Stimulated activated memory B cell treated with anti-CD40 and anti-IgM and Interleukin-4, amounts not matched to agents 10 μg/mL and 1 μg/mL and 100 μg/mL, for 72 hours (primary cell): ENCODE measurements at regions not wholly inside any gene's neighbourhood (a gene's known extent, or its start where the extent isn't known, plus 50 kb on each side); places are given as distances from the start of the nearest gene placed in this dataset.

Source experiments
- ATAC-seq: fragments of 150-1000 bp; cut with Tn5 transposase; 2 replicates; pipeline ENCODE4 v1.10.0; 2021
- H3K27ac Mint-ChIP-seq: one replicate; pipeline ENCODE4 v1.8.0; 2022; ENCODE audit warnings: mild to moderate bottlenecking, mixed read lengths
- H3K27me3 Mint-ChIP-seq: one replicate; pipeline ENCODE4 v1.8.0; 2022; ENCODE audit warnings: mixed read lengths
- H3K36me3 Mint-ChIP-seq: one replicate; pipeline ENCODE4 v1.8.0; 2022; ENCODE audit warnings: mixed read lengths
- H3K4me1 Mint-ChIP-seq: one replicate; pipeline ENCODE4 v1.8.0; 2022; ENCODE audit warnings: mixed read lengths
- H3K4me3 Mint-ChIP-seq: one replicate; pipeline ENCODE4 v1.8.0; 2022; ENCODE audit warnings: mild to moderate bottlenecking, moderate library complexity, mixed read lengths
- H3K9me3 Mint-ChIP-seq: one replicate; pipeline ENCODE4 v1.8.0; 2022; ENCODE audit warnings: mixed read lengths

DNA sequence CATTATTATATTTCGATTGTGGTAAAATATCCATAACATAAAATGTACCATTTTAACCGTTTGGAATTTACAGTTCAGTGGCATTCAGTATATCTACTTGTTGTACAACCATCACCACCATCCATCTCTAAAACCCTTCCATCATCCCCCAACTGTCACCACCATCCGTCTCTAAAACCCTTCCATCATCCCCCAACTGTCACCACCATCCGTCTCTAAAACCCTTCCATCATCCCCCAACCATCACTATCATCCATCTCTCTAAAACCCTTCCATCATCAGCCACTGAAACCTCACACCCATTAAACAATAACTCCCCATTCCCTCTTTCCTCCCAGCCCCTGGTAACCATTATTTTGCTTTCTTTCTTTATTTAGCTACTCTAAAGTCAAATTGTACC is 144.2 kb upstream of the EEA1 start:
- H3K27me3 Mint-ChIP-seq = no peaks in the 10 kb centered on the region
- no peaks in the 10 kb centered on the region for H3K36me3 Mint-ChIP-seq
- no peak for ATAC-seq
- H3K4me1 Mint-ChIP-seq = peaks cover 6% of the 10 kb centered on the region
- no peak overlapping the region for H3K4me3 Mint-ChIP-seq
- no peak overlapping the region for H3K27ac Mint-ChIP-seq
- peaks cover 6% of the 10 kb centered on the region for H3K9me3 Mint-ChIP-seq

DNA sequence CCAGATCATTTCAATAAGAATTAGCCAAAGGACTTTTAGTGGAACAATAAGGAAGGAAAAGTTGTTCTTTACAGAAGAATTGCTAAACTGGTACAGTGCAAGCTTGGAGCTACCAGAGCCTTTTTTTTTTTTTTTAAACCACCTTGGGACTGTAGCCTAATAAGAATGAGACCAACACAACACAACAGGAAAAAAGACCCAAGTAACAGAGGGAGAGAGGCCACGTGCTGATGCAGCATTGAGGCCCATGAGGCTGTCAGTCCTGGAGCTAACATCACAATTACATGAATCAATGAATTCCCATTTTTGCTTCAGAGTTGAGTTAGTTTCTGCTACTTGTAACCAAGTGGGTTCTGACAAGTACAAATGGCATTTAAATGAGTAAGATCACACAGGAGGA is 149.0 kb upstream of the EEA1 start:
- Mint-ChIP-seq H3K9me3 (peaks cover 6% of the 10 kb centered on the region), H3K4me1 (no peaks in the 10 kb centered on the region), H3K4me3 (no peak overlapping the region), H3K27me3 (no peaks in the 10 kb centered on the region), H3K36me3 (no peaks in the 10 kb centered on the region), H3K27ac (no peak overlapping the region)
- no peak for ATAC-seq

DNA sequence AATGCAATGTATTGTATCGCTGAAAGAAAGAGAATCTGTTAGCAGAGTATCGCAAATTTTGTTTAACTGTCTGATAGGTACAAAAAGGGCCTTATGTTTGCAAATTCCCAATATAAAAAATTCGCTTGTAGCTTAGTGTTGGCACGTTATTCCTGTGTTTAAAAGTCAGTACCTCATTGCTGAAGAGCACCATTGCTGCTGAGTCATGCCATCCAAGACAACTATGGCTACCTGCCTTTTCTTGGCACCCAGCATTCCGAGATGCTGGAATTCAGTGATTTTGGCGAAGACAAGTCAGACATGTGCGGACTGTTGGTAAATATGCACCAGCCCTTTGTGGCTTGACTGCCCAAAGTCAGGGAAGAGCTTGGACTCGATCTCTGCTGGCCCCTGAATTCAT is 149.5 kb upstream of the EEA1 start:
- no peak for ATAC-seq
- no peaks in the 10 kb centered on the region for H3K27me3 Mint-ChIP-seq
- no peak overlapping the region for H3K4me3 Mint-ChIP-seq
- H3K4me1 Mint-ChIP-seq = no peaks in the 10 kb centered on the region
- no peaks in the 10 kb centered on the region for H3K36me3 Mint-ChIP-seq
- peaks cover 3% of the 10 kb centered on the region for H3K9me3 Mint-ChIP-seq
- no peak overlapping the region for H3K27ac Mint-ChIP-seq

DNA sequence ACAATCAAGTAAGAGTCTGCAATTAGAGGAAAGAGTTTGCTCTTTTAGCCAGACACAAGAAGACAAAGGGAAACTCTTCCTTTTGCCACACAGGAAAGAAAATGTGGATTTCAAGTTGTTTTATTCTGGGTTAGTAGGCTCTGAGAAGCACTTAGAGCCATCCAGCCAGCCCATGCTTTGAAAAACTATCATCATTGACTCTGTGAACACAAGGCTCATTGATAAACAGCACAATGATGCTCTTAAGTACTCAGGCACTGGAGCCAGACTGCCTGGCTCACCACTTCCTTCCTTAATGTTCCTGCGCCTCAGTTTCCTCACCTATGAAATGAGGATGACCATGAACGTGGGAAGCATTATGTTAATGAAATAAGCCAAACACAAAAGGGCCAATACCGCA is 150.2 kb upstream of the EEA1 start:
- Mint-ChIP-seq H3K4me3 (no peak overlapping the region), H3K9me3 (peaks cover 3% of the 10 kb centered on the region), H3K36me3 (no peaks in the 10 kb centered on the region), H3K4me1 (no peaks in the 10 kb centered on the region), H3K27ac (no peak overlapping the region), H3K27me3 (no peaks in the 10 kb centered on the region)
- ATAC-seq = no peak

DNA sequence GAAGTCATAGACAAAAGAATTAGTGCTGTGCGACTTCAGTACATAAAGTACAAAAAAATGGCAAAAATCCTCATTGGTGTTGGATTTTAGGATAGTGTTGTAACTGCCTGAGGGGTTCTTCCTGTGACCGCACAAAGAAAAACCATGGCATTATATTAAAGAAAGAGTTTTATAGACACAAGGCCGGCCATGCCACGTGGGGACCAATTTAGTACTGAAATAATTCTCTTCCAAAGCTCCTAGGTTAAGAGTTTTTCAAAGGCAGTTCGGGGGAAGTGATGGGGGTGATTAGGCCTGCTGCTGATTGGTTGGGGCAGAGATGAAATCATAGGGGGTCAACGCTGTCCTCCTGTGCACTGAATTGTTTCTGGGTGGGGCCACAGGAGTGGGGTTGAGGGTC is 150.9 kb upstream of the EEA1 start:
- Mint-ChIP-seq H3K4me3 (no peak overlapping the region), H3K9me3 (peaks cover 3% of the 10 kb centered on the region), H3K27ac (no peak overlapping the region), H3K27me3 (no peaks in the 10 kb centered on the region), H3K36me3 (no peaks in the 10 kb centered on the region), H3K4me1 (no peaks in the 10 kb centered on the region)
- no peak for ATAC-seq

DNA sequence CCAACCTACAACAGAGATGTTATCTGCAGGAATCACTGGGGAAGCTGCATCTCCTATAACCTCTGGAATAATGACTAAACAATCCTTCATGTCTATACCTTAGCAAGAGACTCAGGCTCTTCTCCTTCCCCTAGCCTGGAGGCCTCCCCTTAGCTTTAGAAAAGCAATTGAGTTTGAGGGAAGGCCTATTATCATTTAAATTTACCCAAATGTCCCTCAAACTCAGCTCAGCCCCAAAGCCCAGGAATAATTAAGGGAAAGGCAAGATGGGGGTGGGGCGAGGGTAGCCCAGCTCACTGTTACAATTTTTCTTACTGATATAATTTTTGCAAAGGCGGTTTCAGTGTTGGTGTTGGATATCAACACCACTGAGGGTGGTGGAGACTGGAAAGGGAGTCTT is 151.4 kb upstream of the EEA1 start:
- Mint-ChIP-seq H3K9me3 (peaks cover 6% of the 10 kb centered on the region), H3K27ac (no peak overlapping the region), H3K4me3 (no peak overlapping the region), H3K27me3 (no peaks in the 10 kb centered on the region), H3K36me3 (no peaks in the 10 kb centered on the region), H3K4me1 (no peaks in the 10 kb centered on the region)
- ATAC-seq = no peak

DNA sequence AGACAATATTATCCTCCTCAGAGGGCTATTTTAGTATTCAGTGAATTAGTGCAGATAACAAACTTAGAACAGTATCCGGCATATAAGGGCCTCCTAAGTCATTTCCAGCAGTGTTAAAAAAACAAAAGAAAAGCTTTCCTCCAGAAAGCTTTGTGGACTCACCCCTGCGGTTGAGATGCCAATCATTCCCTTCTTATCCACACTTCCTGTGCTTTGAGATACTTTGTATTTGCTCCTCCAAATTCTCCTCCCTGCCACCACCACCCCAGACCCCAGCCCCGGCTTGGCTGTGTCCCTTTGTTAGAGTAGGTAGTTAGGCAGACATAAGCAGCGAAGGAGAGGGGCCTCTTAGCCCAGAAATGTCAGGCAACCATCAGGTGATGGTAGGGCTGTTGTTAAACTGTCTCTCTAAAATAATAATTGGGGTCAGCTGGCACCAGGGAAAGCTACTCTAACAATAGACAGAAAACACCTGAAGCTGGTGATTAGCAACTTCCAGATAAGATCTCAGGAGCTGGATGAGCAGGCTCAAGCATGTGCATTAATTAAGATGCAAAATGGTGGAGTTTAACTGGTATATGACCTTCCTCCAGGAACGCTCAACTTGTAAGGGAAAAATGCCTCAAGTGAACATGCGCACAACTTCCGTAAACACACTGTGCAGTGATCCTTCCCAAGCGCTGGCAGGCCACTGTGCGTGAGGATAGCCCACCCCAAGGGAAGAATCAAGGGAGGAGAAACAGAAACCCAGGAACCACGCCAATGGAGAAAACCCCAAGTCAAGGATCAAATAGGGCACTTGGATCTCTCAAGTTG is 152.1 kb upstream of the EEA1 start:
- H3K9me3 Mint-ChIP-seq = peaks cover 6% of the 10 kb centered on the region
- no peak overlapping the region for H3K4me3 Mint-ChIP-seq
- H3K36me3 Mint-ChIP-seq = no peaks in the 10 kb centered on the region
- no peak for ATAC-seq
- H3K4me1 Mint-ChIP-seq = no peaks in the 10 kb centered on the region
- no peaks in the 10 kb centered on the region for H3K27me3 Mint-ChIP-seq
- H3K27ac Mint-ChIP-seq = no peak overlapping the region

DNA sequence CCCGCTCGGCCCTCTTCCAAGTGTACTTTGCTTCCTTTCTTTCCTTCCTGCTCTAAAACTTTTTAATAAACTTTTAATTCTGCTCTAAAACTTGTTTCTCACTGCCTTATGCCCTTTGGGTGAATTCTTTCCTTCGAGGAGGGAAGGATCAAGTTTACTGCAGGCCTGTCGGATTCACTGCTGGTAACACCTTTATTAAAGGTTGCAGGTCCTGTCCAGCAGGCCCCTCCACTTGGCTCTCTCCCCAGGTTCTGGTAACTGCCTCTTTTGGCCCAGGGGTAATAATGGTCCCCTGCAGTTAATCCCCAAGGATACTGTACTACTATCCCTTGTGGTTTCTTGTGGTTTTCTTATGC is 152.7 kb upstream of the EEA1 start:
- H3K27ac Mint-ChIP-seq = no peak overlapping the region
- no peaks in the 10 kb centered on the region for H3K27me3 Mint-ChIP-seq
- H3K36me3 Mint-ChIP-seq = no peaks in the 10 kb centered on the region
- no peaks in the 10 kb centered on the region for H3K4me1 Mint-ChIP-seq
- H3K9me3 Mint-ChIP-seq = peaks cover 6% of the 10 kb centered on the region
- H3K4me3 Mint-ChIP-seq = no peak overlapping the region
- ATAC-seq = no peak

DNA sequence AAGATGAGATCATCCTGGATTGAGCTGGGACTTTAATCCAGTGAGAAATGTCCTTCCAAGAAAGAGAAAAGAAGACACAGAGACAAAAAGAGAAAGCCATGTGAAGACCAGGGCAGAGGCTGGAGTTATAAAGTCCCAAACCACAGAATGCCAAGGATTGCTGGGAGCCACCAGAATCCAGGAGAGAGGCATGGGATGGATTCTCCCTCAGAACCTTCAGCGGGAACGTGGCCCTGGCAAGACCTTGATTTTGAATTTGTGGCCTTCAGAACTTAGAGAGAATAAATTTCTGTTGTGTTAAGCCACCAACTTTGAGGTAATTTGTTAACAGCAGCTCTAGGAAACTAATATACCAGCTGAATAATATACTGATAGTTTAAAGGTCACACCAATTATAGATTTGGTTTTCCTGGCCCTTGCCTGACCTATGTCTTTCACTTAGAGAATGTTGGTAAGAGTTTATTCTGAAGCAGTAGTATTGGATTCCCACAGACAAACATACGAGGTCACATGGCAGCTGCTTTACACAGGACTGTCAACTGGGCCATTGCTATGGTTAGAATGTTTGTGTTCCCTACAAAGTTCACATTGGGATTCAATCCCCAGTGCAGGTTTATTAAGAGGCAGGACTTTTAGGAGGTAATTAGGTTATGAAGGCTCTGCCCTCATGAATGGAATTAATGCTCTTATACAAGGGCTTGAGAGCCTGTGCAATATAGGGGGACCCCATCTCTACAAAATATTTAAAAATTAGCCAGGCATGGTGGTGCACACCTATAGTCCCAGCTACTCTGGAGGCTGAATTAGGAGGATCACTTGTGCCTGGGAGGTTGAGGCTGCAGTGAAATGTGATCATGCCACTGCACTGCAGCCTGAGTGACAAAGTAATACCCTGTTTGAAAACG is 156.5 kb upstream of the EEA1 start:
- no peaks in the 10 kb centered on the region for H3K27me3 Mint-ChIP-seq
- no peak for ATAC-seq
- no peak overlapping the region for H3K4me3 Mint-ChIP-seq
- no peak overlapping the region for H3K27ac Mint-ChIP-seq
- H3K9me3 Mint-ChIP-seq = peaks cover 3% of the 10 kb centered on the region
- H3K36me3 Mint-ChIP-seq = no peaks in the 10 kb centered on the region
- no peaks in the 10 kb centered on the region for H3K4me1 Mint-ChIP-seq

DNA sequence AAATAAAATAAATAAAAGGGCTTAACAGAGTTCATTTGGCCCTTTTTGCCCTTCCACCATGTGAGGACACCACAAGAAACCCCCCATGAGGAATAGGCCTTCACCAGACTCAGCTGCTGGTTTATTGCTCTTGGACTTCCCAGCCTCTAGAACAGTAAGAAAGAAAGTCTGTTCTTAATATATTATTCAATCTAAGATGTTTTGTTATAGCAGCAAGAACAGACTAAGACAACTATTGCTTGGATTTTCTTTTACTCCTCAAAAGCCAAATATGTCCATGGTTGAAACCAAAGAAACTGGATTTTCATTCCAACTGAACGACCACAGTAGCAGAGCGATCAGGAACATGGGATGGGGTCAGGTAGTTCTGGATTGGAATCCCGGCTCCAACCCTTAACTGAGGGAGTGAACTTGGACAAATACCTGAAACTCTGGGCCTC is 157.2 kb upstream of the EEA1 start:
- Mint-ChIP-seq H3K4me1 (no peaks in the 10 kb centered on the region), H3K27me3 (no peaks in the 10 kb centered on the region), H3K36me3 (no peaks in the 10 kb centered on the region), H3K4me3 (no peak overlapping the region), H3K27ac (no peak overlapping the region), H3K9me3 (peaks cover 3% of the 10 kb centered on the region)
- no peak for ATAC-seq

DNA sequence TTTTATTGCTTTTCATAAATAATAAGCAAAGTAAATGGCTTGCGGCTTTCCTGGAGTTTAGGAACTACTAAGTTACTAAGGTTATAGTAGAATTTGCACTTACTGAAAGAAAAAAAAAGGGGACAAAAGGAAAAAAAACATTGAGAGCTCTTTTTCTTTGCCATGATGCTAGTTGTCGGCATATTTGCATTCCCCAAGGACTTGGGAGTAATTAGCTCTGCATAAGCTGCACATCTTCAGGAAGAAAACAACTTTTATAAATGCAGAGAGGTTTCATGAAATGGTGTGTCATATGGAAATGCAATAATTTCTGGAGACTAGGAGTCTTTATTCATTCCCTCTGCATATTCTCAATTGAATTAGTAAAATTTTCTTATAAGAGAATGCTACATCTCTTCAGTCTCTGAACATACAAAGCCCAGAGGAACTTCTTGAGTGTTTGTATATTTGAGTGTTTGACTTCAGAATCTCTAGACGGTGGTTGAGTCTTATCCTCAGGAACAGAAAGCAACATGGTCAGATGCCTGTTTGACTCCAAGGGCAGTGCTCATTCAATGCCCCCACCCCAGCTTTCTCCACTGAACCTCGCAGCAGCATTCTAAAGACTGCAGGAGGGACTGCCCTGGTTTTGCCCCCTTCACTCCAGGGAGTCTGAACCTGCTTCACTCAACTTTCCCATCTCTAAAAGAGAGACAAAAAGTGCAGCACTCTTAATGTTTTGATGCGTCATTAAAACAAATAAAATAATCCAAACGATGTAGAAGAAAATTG is 158.9 kb upstream of the EEA1 start:
- H3K36me3 Mint-ChIP-seq = no peaks in the 10 kb centered on the region
- H3K27me3 Mint-ChIP-seq = no peaks in the 10 kb centered on the region
- no peak overlapping the region for H3K4me3 Mint-ChIP-seq
- H3K27ac Mint-ChIP-seq = no peak overlapping the region
- H3K4me1 Mint-ChIP-seq = no peaks in the 10 kb centered on the region
- peaks cover 3% of the 10 kb centered on the region for H3K9me3 Mint-ChIP-seq
- ATAC-seq = no peak

DNA sequence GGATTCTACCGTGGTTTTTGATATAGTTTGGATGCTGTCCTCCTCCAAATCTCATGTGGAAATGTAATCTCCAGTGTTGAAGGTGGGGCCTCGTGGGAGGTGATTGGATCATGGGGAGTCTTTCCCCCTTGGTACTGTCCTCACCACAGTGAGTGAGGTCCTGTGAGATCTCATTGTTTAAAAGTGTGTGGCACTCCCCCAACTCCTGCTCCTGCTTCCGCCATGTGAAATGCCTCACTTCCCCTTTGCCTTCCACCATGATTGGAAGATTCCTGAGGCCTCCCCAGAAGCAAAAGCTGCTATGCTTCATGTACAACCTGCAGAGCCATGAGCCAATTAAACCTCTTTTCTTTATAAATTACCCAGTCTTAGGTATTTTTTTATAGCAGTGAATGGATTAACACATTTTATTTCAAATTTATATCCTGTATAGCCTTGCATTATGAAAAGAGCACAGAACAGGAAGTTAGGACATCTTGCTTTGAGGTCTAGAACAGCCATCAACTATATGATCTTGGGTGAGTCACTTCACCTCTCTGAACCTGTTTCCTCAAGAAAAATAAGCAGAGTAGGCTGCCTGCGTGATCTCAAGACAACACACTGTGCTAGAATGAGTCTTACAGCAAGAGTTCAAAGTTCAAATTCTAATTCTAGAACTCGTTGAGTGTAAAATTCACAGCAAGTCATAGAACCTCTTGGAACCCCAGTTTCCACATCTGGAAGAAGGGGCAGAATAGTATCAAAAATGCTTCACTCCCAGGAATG is 160.9 kb upstream of the EEA1 start:
- Mint-ChIP-seq H3K4me3 (no peak overlapping the region), H3K4me1 (peaks cover 4% of the 10 kb centered on the region), H3K27ac (peak overlapping the region; percentile 33), H3K27me3 (no peaks in the 10 kb centered on the region), H3K9me3 (peaks cover 3% of the 10 kb centered on the region), H3K36me3 (no peaks in the 10 kb centered on the region)
- ATAC-seq = peak; percentile 43

DNA sequence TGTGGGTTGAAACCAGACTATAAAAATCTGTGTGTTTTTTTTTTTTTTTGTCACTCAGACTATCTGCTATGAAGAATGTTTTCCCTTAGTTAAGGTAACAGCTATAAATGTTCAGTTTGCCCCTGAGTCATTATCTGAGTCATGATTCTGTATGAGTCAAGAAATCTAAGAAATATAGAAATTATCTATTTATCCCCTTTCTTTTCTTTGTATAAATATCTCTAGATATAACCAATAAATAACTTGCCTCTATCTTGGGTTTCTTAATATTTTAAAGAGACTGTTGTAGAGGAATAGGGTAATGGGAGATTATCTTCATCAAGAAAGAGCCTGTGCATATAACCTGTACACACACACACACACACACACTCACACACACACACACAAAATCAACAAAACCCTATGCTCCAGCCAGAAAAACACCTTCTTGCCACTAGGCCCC is 161.7 kb upstream of the EEA1 start:
- H3K27ac Mint-ChIP-seq = no peak overlapping the region
- ATAC-seq = no peak
- no peaks in the 10 kb centered on the region for H3K36me3 Mint-ChIP-seq
- H3K4me3 Mint-ChIP-seq = no peak overlapping the region
- H3K9me3 Mint-ChIP-seq = no peaks in the 10 kb centered on the region
- H3K4me1 Mint-ChIP-seq = peaks cover 11% of the 10 kb centered on the region
- H3K27me3 Mint-ChIP-seq = no peaks in the 10 kb centered on the region

DNA sequence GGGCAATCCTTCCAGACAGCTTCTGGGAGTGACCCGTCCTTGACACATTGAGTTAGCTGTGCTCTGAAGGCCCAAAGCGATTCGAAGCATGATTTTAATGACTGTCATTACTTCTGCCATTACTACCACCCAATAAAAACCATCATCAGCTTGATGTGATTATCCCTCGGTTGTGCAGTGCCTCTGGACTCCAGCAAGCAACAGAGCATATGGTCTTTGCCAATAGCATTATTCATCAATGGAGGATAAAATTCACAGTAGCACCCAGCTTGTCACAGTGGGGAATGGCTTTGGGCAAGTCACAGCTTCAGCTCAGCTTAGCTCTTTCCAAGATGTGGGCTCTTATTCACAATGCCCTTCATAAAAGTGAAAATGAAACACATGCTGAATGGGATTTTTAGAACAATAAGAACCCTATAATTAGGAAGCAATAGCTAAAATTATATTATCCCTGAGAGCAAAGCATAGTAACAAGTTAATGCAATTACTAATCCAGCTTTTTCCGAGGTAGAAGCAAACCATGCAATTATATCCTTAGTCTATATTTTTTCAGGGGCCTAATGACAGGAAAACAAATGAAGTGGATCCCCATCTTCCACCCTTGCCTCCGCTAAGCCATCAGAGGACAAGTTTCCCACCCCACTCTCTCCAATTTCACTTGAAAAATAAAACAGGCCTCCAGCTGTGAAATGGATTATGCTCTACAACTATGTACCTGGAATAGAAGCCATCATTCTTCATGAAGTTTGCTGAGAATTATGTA is 163.0 kb upstream of the EEA1 start:
- Mint-ChIP-seq H3K4me3 (no peak overlapping the region), H3K36me3 (no peaks in the 10 kb centered on the region), H3K27ac (no peak overlapping the region), H3K4me1 (peaks cover 11% of the 10 kb centered on the region), H3K9me3 (no peaks in the 10 kb centered on the region), H3K27me3 (no peaks in the 10 kb centered on the region)
- ATAC-seq = no peak
